ENCODE measurements at regions not wholly inside any gene's neighbourhood (a gene's known extent, or its start where the extent isn't known, plus 50 kb on each side); places are given as distances from the start of the nearest gene placed in this dataset.
"Not testable (repeated sequence)": the region's sequence is repeated elsewhere in the genome, so short reads cannot be mapped to it uniquely, and the experiment has no call there.

- DNase-seq (ENCODE audit: extremely low read depth, low read depth, low spot score): no peak
These were observed 116.4 kb downstream of the SLC17A6 start for GRCh38 chr11:22454461-22455090.

GRCh38 chr11:22449441-22449840 lies 111.3 kb downstream of the SLC17A6 start:
- no peak for DNase-seq (ENCODE audit: extremely low read depth, low read depth, low spot score)

DNA sequence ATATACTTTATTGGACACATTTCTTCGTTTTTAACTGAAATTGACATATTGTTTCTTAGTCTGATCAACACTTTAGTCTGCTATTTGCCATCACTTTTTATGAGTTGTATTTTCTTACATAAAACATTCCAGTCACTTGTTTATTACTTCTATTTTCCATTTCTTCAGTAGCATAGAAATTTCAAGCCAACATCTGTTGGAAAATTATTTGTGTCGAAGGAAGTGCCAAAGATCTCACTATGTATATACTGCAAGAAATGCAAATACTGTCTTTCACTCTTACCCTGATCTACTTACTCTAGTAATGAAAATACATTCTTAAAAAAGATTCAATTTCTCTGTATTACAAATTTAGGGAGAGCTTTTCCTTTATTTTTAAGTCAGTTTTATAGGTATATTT lies 105.9 kb downstream of the SLC17A6 start:
- DNase-seq (ENCODE audit: extremely low read depth, low read depth, low spot score): no peak

DNA sequence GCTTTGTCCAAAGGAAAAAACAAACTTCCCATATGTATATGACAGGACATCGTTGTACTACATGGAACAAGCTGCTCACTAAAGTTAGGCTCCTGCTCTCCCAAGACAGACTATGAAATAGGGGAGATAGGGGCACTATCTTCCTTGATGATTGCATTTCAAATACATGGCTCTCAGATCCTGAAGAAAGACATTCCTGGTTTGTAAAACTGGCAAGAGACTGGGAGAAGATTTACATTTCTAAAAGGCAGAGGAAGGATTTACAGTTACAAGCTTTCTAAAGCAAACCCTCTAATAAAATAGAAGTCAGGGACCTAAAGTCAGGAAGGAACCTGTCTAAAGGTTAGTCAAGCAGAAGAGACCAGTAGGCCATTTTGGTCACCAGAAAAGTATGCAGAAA lies 103.7 kb downstream of the SLC17A6 start:
- no peak for DNase-seq (ENCODE audit: extremely low read depth, low read depth, low spot score)

GRCh38 chr11:22435582-22435981 lies 97.4 kb downstream of the SLC17A6 start:
- DNase-seq (ENCODE audit: extremely low read depth, low read depth, low spot score): not testable (repeated sequence)

GRCh38 chr11:22433517-22433916 lies 95.3 kb downstream of the SLC17A6 start:
- no peak for DNase-seq (ENCODE audit: extremely low read depth, low read depth, low spot score)

- no peak for DNase-seq (ENCODE audit: extremely low read depth, low read depth, low spot score)
These were observed 94.9 kb downstream of the SLC17A6 start for GRCh38 chr11:22433094-22433455.

GRCh38 chr11:22432291-22433093 lies 94.3 kb downstream of the SLC17A6 start:
- peak; percentile 89 for DNase-seq (ENCODE audit: extremely low read depth, low read depth, low spot score)

DNA sequence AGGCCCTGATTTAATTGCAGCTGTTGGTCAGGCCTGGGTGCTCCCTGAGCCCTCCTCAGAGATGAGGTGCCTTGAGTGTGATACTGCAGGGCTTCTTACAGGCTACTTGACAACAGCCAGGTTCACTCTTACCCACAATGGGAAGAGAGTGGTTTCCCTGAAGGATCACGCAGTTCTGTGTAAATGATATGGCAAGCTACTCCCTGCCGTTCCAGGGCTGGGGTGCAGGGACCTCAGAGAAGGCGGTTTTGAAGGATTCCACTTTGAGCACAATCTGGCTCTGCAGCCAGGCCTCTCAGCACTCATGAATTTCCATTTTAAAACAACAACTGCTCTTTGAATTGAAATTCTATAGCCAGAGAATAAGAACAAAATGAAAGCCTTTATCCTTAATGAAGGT lies 92.9 kb downstream of the SLC17A6 start:
- DNase-seq (ENCODE audit: extremely low read depth, low read depth, low spot score): no peak

DNA sequence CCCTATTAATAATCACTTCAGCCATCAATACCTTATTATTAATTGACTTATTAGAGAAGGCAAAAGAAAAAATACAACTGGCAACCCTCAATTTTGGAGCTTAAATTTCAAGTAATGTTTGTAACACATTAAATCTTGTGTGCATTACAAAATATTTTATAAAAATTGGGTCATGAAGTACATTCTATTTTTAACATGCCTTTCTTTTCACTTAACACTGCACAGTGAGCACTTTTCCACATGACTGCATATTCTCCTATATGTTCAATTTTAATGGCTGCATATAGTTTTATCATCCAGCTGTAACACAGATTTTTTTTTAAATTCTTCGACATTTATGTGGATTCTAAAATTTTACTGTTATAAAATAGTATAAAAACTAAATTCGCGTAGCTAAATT lies 92.5 kb downstream of the SLC17A6 start:
- no peak for DNase-seq (ENCODE audit: extremely low read depth, low read depth, low spot score)

- no peak for DNase-seq (ENCODE audit: extremely low read depth, low read depth, low spot score)
These were observed 92.0 kb downstream of the SLC17A6 start for GRCh38 chr11:22430141-22430541.

All from glomerular endothelial cell (primary cell).